AG09309 (cell line): ENCODE measurements at regions not wholly inside any gene's neighbourhood (a gene's known extent, or its start where the extent isn't known, plus 50 kb on each side); places are given as distances from the start of the nearest gene placed in this dataset.
"Not testable (repeated sequence)": the region's sequence is repeated elsewhere in the genome, so short reads cannot be mapped to it uniquely, and the experiment has no call there.

ENCODE experiments used
- DNase-seq: peaks from one replicate; pipeline ENCODE4 v3.0.0-alpha.2; 2010; ENCODE audit warnings: low read depth
- H3K4me3 ChIP-seq: 2 replicates; pipeline ENCODE4 v1.5.1; 2011; ENCODE audit warnings: mild to moderate bottlenecking, low read depth, low read length, moderate library complexity; ENCODE audit not compliant: control insufficient read depth
- CTCF ChIP-seq: IDR thresholded peaks from 2 replicates; pipeline ENCODE4 v1.5.1; 2011; ENCODE audit warnings: mild to moderate bottlenecking, low read depth, low read length, inconsistent platforms; ENCODE audit not compliant: insufficient read depth, control insufficient read depth; ENCODE audit errors: missing control alignments

GRCh38 chrX:40530509-40530908, 50.3 kb upstream of the ATP6AP2 start:
- DNase-seq, result no peak

GRCh38 chrX:40527543-40527942, 53.2 kb upstream of the ATP6AP2 start:
- no peak for TF ChIP-seq CTCF
- no peak overlapping the region for H3K4me3 ChIP-seq
- DNase-seq, result no peak

More at GRCh38 chrX:40530509-40530908, 50.3 kb upstream of the ATP6AP2 start:
- H3K4me3 ChIP-seq, result no peak overlapping the region
- no peak for TF ChIP-seq CTCF

- DNase-seq, result no peak
- TF ChIP-seq CTCF, result no peak
- no peak overlapping the region for H3K4me3 ChIP-seq
Observed at GRCh38 chrX:40526412-40526811, 54.4 kb upstream of the ATP6AP2 start.

GRCh38 chrX:40525901-40526300, 54.9 kb upstream of the ATP6AP2 start:
- not testable (repeated sequence) for H3K4me3 ChIP-seq, DNase-seq

- no peak for DNase-seq
- peak; percentile 43 for TF ChIP-seq CTCF
- no peak overlapping the region for H3K4me3 ChIP-seq
Observed at GRCh38 chrX:40524423-40524822, 56.3 kb upstream of the ATP6AP2 start.

- no peak for DNase-seq
- no peak overlapping the region for H3K4me3 ChIP-seq
- no peak for TF ChIP-seq CTCF
Observed at GRCh38 chrX:40523852-40524251, 56.9 kb upstream of the ATP6AP2 start.

GRCh38 chrX:40521868-40522450, 58.8 kb upstream of the ATP6AP2 start:
- H3K4me3 ChIP-seq, result no peak overlapping the region
- no peak for DNase-seq
- TF ChIP-seq CTCF, result no peak
